ENCODE measurements at regions not wholly inside any gene's neighbourhood (a gene's known extent, or its start where the extent isn't known, plus 50 kb on each side); places are given as distances from the start of the nearest gene placed in this dataset.

DNA sequence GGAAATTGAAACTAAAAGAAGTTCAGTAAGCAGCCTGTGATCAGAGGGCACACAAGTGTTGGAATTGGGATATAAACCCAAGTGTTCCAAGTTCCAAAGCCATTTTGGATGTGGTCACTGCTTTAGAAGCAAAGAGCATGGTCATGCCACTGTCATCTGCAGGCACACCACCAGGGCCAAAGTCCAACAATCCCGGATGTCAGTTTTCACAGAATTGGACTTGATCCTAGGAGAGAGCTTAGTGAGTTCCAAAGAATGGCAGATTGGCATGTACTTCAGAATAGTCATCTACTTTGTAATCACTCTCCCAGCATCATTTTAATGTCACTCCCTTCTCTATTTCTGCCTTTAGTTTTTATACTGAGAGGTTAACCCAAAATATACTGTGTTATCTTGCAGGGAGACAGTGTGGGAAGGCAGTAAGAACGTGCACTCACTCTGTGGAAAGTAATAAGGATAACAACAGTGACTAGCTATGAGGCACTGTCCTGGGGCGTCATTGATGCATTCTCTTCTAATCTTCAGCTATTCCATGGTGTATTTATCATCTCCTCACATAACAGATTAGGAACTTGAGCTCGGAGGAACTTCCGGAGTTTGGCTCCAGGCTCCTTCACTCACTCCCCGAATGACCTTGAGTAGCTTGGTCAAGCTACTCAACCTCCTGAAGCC, 388.0 kb downstream of the ACTL7B start:
- no peaks in the 10 kb centered on the region for H4K20me1 ChIP-seq (replicated peaks; ENCODE audit: insufficient read depth)
- no peak overlapping the region for H3K27ac Mint-ChIP-seq
- H2AFZ ChIP-seq: no peak overlapping the region
- no peaks in the 10 kb centered on the region for H3K36me3 ChIP-seq (ENCODE audit: insufficient read depth)
- no peak overlapping the region for H3K4me3 ChIP-seq
- H3K9me2 ChIP-seq (ENCODE audit: insufficient read depth): peaks cover 13% of the 10 kb centered on the region
- TF ChIP-seq EZH2 (IDR thresholded peaks at IDR 0.05; ENCODE audit: low read depth, unreplicated experiment) (no peak), EZH2phosphoT487 (IDR thresholded peaks at IDR 0.05; ENCODE audit: unreplicated experiment) (no peak), CREB1 (CRISPR knock-in tag; IDR thresholded peaks at IDR 0.05; ENCODE audit: low read depth) (no peak), ZNF331 (CRISPR knock-in tag; IDR thresholded peaks at IDR 0.05; ENCODE audit: low read depth) (no peak), ZNF114 (CRISPR knock-in tag; IDR thresholded peaks at IDR 0.05) (no peak), JUNB (IDR thresholded peaks at IDR 0.05; ENCODE audit: unreplicated experiment) (no peak)
- TF ChIP-seq, protein P1, sequence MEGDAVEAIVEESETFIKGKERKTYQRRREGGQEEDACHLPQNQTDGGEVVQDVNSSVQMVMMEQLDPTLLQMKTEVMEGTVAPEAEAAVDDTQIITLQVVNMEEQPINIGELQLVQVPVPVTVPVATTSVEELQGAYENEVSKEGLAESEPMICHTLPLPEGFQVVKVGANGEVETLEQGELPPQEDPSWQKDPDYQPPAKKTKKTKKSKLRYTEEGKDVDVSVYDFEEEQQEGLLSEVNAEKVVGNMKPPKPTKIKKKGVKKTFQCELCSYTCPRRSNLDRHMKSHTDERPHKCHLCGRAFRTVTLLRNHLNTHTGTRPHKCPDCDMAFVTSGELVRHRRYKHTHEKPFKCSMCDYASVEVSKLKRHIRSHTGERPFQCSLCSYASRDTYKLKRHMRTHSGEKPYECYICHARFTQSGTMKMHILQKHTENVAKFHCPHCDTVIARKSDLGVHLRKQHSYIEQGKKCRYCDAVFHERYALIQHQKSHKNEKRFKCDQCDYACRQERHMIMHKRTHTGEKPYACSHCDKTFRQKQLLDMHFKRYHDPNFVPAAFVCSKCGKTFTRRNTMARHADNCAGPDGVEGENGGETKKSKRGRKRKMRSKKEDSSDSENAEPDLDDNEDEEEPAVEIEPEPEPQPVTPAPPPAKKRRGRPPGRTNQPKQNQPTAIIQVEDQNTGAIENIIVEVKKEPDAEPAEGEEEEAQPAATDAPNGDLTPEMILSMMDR (conservative IDR thresholded peaks at IDR 0.05; ENCODE audit: low read depth in 2 of 2): no peak
- TF ChIP-seq, protein P2, sequence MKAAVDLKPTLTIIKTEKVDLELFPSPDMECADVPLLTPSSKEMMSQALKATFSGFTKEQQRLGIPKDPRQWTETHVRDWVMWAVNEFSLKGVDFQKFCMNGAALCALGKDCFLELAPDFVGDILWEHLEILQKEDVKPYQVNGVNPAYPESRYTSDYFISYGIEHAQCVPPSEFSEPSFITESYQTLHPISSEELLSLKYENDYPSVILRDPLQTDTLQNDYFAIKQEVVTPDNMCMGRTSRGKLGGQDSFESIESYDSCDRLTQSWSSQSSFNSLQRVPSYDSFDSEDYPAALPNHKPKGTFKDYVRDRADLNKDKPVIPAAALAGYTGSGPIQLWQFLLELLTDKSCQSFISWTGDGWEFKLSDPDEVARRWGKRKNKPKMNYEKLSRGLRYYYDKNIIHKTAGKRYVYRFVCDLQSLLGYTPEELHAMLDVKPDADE (IDR thresholded peaks at IDR 0.05): no peak
- TF ChIP-seq, protein P3, sequence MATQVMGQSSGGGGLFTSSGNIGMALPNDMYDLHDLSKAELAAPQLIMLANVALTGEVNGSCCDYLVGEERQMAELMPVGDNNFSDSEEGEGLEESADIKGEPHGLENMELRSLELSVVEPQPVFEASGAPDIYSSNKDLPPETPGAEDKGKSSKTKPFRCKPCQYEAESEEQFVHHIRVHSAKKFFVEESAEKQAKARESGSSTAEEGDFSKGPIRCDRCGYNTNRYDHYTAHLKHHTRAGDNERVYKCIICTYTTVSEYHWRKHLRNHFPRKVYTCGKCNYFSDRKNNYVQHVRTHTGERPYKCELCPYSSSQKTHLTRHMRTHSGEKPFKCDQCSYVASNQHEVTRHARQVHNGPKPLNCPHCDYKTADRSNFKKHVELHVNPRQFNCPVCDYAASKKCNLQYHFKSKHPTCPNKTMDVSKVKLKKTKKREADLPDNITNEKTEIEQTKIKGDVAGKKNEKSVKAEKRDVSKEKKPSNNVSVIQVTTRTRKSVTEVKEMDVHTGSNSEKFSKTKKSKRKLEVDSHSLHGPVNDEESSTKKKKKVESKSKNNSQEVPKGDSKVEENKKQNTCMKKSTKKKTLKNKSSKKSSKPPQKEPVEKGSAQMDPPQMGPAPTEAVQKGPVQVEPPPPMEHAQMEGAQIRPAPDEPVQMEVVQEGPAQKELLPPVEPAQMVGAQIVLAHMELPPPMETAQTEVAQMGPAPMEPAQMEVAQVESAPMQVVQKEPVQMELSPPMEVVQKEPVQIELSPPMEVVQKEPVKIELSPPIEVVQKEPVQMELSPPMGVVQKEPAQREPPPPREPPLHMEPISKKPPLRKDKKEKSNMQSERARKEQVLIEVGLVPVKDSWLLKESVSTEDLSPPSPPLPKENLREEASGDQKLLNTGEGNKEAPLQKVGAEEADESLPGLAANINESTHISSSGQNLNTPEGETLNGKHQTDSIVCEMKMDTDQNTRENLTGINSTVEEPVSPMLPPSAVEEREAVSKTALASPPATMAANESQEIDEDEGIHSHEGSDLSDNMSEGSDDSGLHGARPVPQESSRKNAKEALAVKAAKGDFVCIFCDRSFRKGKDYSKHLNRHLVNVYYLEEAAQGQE (IDR thresholded peaks at IDR 0.05; ENCODE audit: unreplicated experiment): no peak
- H3K27ac ChIP-seq (ENCODE audit: low read depth): no peak overlapping the region
- H3K4me2 ChIP-seq: no peak overlapping the region
- H3F3A ChIP-seq (replicated peaks; ENCODE audit: low read depth): no peaks in the 10 kb centered on the region
- H3K27me3 Mint-ChIP-seq (ENCODE audit: insufficient read depth, low read depth, poor library complexity): peaks cover 3% of the 10 kb centered on the region
- no peaks in the 10 kb centered on the region for H3K4me1 ChIP-seq (ENCODE audit: insufficient read depth)
- H3K27me3 ChIP-seq (ENCODE audit: insufficient read depth): no peaks in the 10 kb centered on the region
- no peaks in the 10 kb centered on the region for H3K4me1 Mint-ChIP-seq
- no peaks in the 10 kb centered on the region for H3K36me3 Mint-ChIP-seq (ENCODE audit: low read depth)
- ATAC-seq: no peak
- H3K9me3 Mint-ChIP-seq: peaks cover 3% of the 10 kb centered on the region; the same call in 2 of the 3 replicates
- no peak for DNase-seq (ENCODE audit: low spot score)
- no peak overlapping the region for H3K4me3 Mint-ChIP-seq
- no peaks in the 10 kb centered on the region for H3K79me2 ChIP-seq (replicated peaks; ENCODE audit: insufficient read depth)

All from GM23338 (cell line).